Natural killer cell (primary cell): ENCODE measurements at regions not wholly inside any gene's neighbourhood (a gene's known extent, or its start where the extent isn't known, plus 50 kb on each side); places are given as distances from the start of the nearest gene placed in this dataset.

Experiments used
- ATAC-seq, 3 donors: fragments of 150-1000 bp in 2 of 3; fragments of 200-7000 bp in 1 of 3; cut with Tn5 transposase; 1 replicate in 1 of 3; 2 replicates in 2 of 3; pipeline ENCODE4 v1.10.0; 2021; ENCODE audit warnings: mild to moderate bottlenecking in 2 of 3, moderate library complexity in 2 of 3
- DNase-seq, 2 donors: peaks; one replicate each; pipeline versions ENCODE4 v3.0.0 to v3.0.0-alpha.2; 2013 to 2021; ENCODE audit warnings: mixed read lengths in 1 of 2
- H3K27ac ChIP-seq: one replicate; pipeline ENCODE4 v1.5.1; 2013; ENCODE audit warnings: mild to moderate bottlenecking, low read length
- H3K27me3 ChIP-seq: one replicate; pipeline ENCODE4 v1.6.1; 2013; ENCODE audit warnings: low read length; ENCODE audit not compliant: control insufficient read depth, insufficient read depth
- H3K36me3 ChIP-seq: one replicate; pipeline ENCODE4 v1.6.1; 2013; ENCODE audit warnings: low read length; ENCODE audit not compliant: control insufficient read depth, insufficient read depth
- H3K4me1 ChIP-seq: one replicate; pipeline ENCODE4 v1.6.1; 2013; ENCODE audit warnings: low read length; ENCODE audit not compliant: control insufficient read depth, insufficient read depth
- H3K4me3 ChIP-seq: one replicate; pipeline ENCODE4 v1.5.1; 2013; ENCODE audit warnings: low read length
- H3K9me3 ChIP-seq: one replicate; pipeline ENCODE4 v1.6.1; 2013; ENCODE audit warnings: low read length; ENCODE audit not compliant: control insufficient read depth, insufficient read depth
- H3K27ac Mint-ChIP-seq, 2 donors: one replicate each; pipeline ENCODE4 v1.8.0; 2022; ENCODE audit warnings: mild to moderate bottlenecking in 2 of 2, mixed read lengths in 2 of 2, moderate library complexity in 1 of 2
- H3K27me3 Mint-ChIP-seq, 2 donors: one replicate each; pipeline ENCODE4 v1.8.0; 2022; ENCODE audit warnings: low read depth in 2 of 2, mixed read lengths in 2 of 2
- H3K36me3 Mint-ChIP-seq: one replicate; pipeline ENCODE4 v1.8.0; 2022; ENCODE audit warnings: mixed read lengths
- H3K4me1 Mint-ChIP-seq, 2 donors: one replicate each; pipeline ENCODE4 v1.8.0; 2022; ENCODE audit warnings: mixed read lengths in 2 of 2
- H3K4me3 Mint-ChIP-seq: one replicate; pipeline ENCODE4 v1.8.0; 2022; ENCODE audit warnings: mild to moderate bottlenecking, moderate library complexity, mixed read lengths
- H3K9me3 Mint-ChIP-seq, 2 donors: one replicate each; pipeline ENCODE4 v1.8.0; 2022; ENCODE audit warnings: mixed read lengths in 2 of 2
- CTCF ChIP-seq: fragments of 200-600 bp; IDR thresholded peaks from one replicate; pipeline ENCODE4 v1.8.0; 2022; ENCODE audit warnings: antibody characterized with exemption
- WGBS: methylation state at CpG from one replicate; pipeline ENCODE4 v1.1.7; 2013; ENCODE audit warnings: missing lambda C conversion rate; ENCODE audit not compliant: insufficient coverage; 5-methylcytosine and 5-hydroxymethylcytosine counted together
- intact Hi-C: fragments of 100-400 bp; cut with micrococcal nuclease; formaldehyde crosslinking; loops from one replicate; pipeline ENCODE4 v1.14.2; 2022

- Mint-ChIP-seq H3K27me3 (peaks cover 3 to 34% of the 10 kb centered on the region in 2 donors), H3K9me3 (no peaks in the 10 kb centered on the region), H3K4me3 (no peak overlapping the region), H3K36me3 (no peaks in the 10 kb centered on the region), H3K4me1 (no peaks in the 10 kb centered on the region), H3K27ac (no peak overlapping the region)
- intact Hi-C loops: no loop called here
- TF ChIP-seq CTCF: no peak
- Histone ChIP-seq H3K36me3 (no peaks in the 10 kb centered on the region), H3K4me3 (no peak overlapping the region), H3K27me3 (no peaks in the 10 kb centered on the region), H3K27ac (no peak overlapping the region), H3K9me3 (no peaks in the 10 kb centered on the region), H3K4me1 (no peaks in the 10 kb centered on the region)
- ATAC-seq (no peak), DNase-seq (no peak)
- WGBS: 83% methylated on average over 5 of the region's 5 CpGs
Measured at GRCh38 chr21:41048623-41049022, 119.3 kb upstream of the BACE2 start.

GRCh38 chr21:41052820-41053555 is 115.0 kb upstream of the BACE2 start:
- Mint-ChIP-seq H3K4me3 (no peak overlapping the region), H3K27me3 (peaks cover 0 to 6% of the 10 kb centered on the region in 2 donors), H3K36me3 (no peaks in the 10 kb centered on the region), H3K4me1 (no peaks in the 10 kb centered on the region), H3K9me3 (no peaks in the 10 kb centered on the region), H3K27ac (no peak overlapping the region)
- Histone ChIP-seq H3K9me3 (no peaks in the 10 kb centered on the region), H3K4me3 (no peak overlapping the region), H3K4me1 (no peaks in the 10 kb centered on the region), H3K27me3 (no peaks in the 10 kb centered on the region), H3K27ac (no peak overlapping the region), H3K36me3 (no peaks in the 10 kb centered on the region)
- intact Hi-C loops: no loop called here
- no peak for DNase-seq
- WGBS: 92% methylated on average over 13 of the region's 15 CpGs
- no peak for TF ChIP-seq CTCF
- no peak for ATAC-seq

GRCh38 chr21:41054018-41054578 is 113.9 kb upstream of the BACE2 start:
- 89% methylated on average over 5 of the region's 6 CpGs for WGBS
- H3K36me3 Mint-ChIP-seq: no peaks in the 10 kb centered on the region
- no peak for TF ChIP-seq CTCF
- Histone ChIP-seq H3K27me3 (no peaks in the 10 kb centered on the region), H3K36me3 (no peaks in the 10 kb centered on the region), H3K9me3 (no peaks in the 10 kb centered on the region), H3K4me1 (no peaks in the 10 kb centered on the region), H3K4me3 (no peak overlapping the region), H3K27ac (no peak overlapping the region)
- peaks cover 0 to 6% of the 10 kb centered on the region in 2 donors for H3K27me3 Mint-ChIP-seq
- H3K27ac Mint-ChIP-seq: no peak overlapping the region
- no peaks in the 10 kb centered on the region for H3K4me1 Mint-ChIP-seq
- intact Hi-C loops: no loop called here
- ATAC-seq: no peak
- H3K4me3 Mint-ChIP-seq: no peak overlapping the region
- no peaks in the 10 kb centered on the region for H3K9me3 Mint-ChIP-seq
- DNase-seq: no peak

DNA sequence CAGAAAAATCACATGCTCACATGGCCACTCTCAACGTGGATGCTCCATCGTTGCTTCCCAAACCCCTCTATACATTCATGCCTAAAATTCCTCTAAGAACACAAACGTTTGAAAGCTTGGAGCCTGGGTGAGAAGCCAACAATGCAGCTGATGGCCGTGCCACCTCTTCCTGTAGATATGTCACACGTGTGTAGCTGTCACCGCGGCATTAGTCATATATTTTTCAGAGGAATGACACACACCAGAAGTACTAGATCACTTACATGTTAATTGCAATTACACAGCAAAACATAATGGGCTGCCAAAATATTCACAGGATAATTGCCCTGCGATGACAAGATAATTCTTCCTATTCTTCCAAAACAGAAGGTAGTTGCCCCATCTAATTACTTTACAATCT is 112.7 kb upstream of the BACE2 start:
- 78% methylated on average over 8 of the region's 8 CpGs for WGBS
- Histone ChIP-seq H3K9me3 (no peaks in the 10 kb centered on the region), H3K27ac (no peak overlapping the region), H3K27me3 (no peaks in the 10 kb centered on the region), H3K4me1 (no peaks in the 10 kb centered on the region), H3K4me3 (no peak overlapping the region), H3K36me3 (no peaks in the 10 kb centered on the region)
- H3K4me1 Mint-ChIP-seq: no peaks in the 10 kb centered on the region
- no peak for DNase-seq
- H3K4me3 Mint-ChIP-seq: no peak overlapping the region
- no peak for TF ChIP-seq CTCF
- peaks cover 3 to 6% of the 10 kb centered on the region in 2 donors for H3K27me3 Mint-ChIP-seq
- H3K27ac Mint-ChIP-seq: no peak overlapping the region
- ATAC-seq: no peak
- no peaks in the 10 kb centered on the region for H3K36me3 Mint-ChIP-seq
- H3K9me3 Mint-ChIP-seq: no peaks in the 10 kb centered on the region
- intact Hi-C loops: no loop called here
